ENCODE measurements at regions not wholly inside any gene's neighbourhood (a gene's known extent, or its start where the extent isn't known, plus 50 kb on each side); places are given as distances from the start of the nearest gene placed in this dataset.

GRCh38 chr6:137690034-137690433 is 177.0 kb upstream of the TNFAIP3 start:
- no peak for DNase-seq (ENCODE audit: low spot score)
- TF ChIP-seq CTCF (IDR thresholded peaks at IDR 0.05; ENCODE audit: borderline replicate concordance, control extremely low read depth, extremely low read depth, insufficient read depth, missing control alignments): no peak
- in situ Hi-C loops (cut with MboI; ENCODE audit: low sequenced_read_pairs, unreplicated experiment): no loop called here

DNA sequence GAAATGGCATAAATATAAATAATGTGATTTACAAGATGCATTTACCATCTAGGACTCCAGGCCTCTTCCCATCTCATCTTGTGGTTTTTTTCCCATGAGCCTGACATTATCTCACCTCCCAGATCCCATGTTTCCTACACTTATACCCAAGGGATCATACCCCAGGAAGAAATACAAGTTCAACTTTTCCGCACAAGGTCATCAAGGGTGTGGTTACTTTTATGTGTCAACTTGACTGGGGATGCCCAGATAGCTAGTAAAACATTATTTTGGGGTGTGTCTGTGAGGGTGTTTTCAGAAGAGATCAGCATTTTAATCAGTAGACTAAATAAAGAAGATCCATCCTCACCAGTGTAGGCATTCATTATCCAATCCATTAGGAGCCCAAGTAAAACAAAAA is 176.3 kb upstream of the TNFAIP3 start:
- no peak for TF ChIP-seq CTCF (IDR thresholded peaks at IDR 0.05; ENCODE audit: borderline replicate concordance, control extremely low read depth, extremely low read depth, insufficient read depth, missing control alignments)
- DNase-seq (ENCODE audit: low spot score): no peak
- in situ Hi-C loops (cut with MboI; ENCODE audit: low sequenced_read_pairs, unreplicated experiment): no loop called here

- no peak for DNase-seq (ENCODE audit: low spot score)
- in situ Hi-C loops (cut with MboI; ENCODE audit: low sequenced_read_pairs, unreplicated experiment): no loop called here
- TF ChIP-seq CTCF (IDR thresholded peaks at IDR 0.05; ENCODE audit: borderline replicate concordance, control extremely low read depth, extremely low read depth, insufficient read depth, missing control alignments): no peak
Observed at GRCh38 chr6:137692308-137692707, 174.8 kb upstream of the TNFAIP3 start.

- no peak for DNase-seq (ENCODE audit: low spot score)
- in situ Hi-C loops (cut with MboI; ENCODE audit: low sequenced_read_pairs, unreplicated experiment): no loop called here
- TF ChIP-seq CTCF (IDR thresholded peaks at IDR 0.05; ENCODE audit: borderline replicate concordance, control extremely low read depth, extremely low read depth, insufficient read depth, missing control alignments): no peak
Observed at GRCh38 chr6:137692806-137693205, 174.3 kb upstream of the TNFAIP3 start.

- in situ Hi-C loops (cut with MboI; ENCODE audit: low sequenced_read_pairs, unreplicated experiment): no loop called here
- DNase-seq (ENCODE audit: low spot score): no peak
- TF ChIP-seq CTCF (IDR thresholded peaks at IDR 0.05; ENCODE audit: borderline replicate concordance, control extremely low read depth, extremely low read depth, insufficient read depth, missing control alignments): no peak
Observed at GRCh38 chr6:137693711-137694110, 173.3 kb upstream of the TNFAIP3 start.

GRCh38 chr6:137696765-137697164 is 170.3 kb upstream of the TNFAIP3 start:
- in situ Hi-C loops (cut with MboI; ENCODE audit: low sequenced_read_pairs, unreplicated experiment): no loop called here
- TF ChIP-seq CTCF (IDR thresholded peaks at IDR 0.05; ENCODE audit: borderline replicate concordance, control extremely low read depth, extremely low read depth, insufficient read depth, missing control alignments): no peak
- no peak for DNase-seq (ENCODE audit: low spot score)

Data from GM13976 (cell line).